ENCODE measurements at regions not wholly inside any gene's neighbourhood (a gene's known extent, or its start where the extent isn't known, plus 50 kb on each side); places are given as distances from the start of the nearest gene placed in this dataset.

DNA sequence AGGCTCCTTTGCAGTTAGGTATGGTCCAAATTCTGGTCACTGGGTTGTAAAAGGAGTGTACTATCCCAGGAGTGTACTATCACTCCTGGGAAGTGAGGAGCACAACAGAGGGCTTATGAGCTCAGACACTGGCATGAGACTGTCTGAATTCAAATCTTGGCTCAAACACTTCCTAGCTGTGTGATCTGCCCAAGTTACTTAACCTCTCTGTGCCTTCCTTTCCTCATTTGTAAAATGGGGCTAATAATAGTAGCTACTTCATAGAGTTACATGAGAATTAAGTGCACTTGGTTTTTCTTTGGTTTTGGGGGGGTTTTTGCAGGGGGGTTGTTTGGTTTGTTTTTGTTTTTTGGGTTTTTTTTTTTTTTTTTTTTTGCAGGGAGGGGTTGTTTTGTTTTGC is 152.0 kb downstream of the BCOR start:
- Histone ChIP-seq H3K36me3 (no peaks in the 10 kb centered on the region), H3K27me3 (no peaks in the 10 kb centered on the region), H3K4me3 (no peak overlapping the region), H3K27ac (no peak overlapping the region), H3K4me1 (no peaks in the 10 kb centered on the region), H3K9me3 (peaks cover 0 to 9% of the 10 kb centered on the region in 2 donors)
- no peak for DNase-seq (ENCODE audit: low spot score)
- TF ChIP-seq, protein P1, sequence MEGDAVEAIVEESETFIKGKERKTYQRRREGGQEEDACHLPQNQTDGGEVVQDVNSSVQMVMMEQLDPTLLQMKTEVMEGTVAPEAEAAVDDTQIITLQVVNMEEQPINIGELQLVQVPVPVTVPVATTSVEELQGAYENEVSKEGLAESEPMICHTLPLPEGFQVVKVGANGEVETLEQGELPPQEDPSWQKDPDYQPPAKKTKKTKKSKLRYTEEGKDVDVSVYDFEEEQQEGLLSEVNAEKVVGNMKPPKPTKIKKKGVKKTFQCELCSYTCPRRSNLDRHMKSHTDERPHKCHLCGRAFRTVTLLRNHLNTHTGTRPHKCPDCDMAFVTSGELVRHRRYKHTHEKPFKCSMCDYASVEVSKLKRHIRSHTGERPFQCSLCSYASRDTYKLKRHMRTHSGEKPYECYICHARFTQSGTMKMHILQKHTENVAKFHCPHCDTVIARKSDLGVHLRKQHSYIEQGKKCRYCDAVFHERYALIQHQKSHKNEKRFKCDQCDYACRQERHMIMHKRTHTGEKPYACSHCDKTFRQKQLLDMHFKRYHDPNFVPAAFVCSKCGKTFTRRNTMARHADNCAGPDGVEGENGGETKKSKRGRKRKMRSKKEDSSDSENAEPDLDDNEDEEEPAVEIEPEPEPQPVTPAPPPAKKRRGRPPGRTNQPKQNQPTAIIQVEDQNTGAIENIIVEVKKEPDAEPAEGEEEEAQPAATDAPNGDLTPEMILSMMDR (IDR thresholded peaks at IDR 0.05): no peak

DNA sequence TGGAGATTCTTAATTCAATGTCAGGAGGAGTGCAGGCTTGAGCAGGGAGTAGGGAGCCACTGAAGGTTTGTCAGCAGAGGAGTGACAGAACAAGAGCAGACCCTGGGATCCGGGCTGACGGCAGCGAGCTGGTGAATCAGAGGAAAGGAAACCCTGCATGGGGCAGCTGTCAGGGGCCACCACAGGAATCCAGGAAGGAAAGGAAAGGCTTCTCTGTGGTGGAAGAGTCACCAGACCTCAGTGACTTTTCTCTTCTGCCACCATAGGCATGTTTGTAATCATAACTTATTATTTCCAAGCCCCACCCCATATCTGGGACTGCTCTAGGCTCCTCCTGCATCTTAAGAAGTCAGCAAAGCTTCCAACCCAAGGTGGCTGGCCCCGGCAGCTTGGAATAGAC is 150.9 kb downstream of the BCOR start:
- no peaks in the 10 kb centered on the region for H3K4me1 ChIP-seq
- DNase-seq (ENCODE audit: low spot score): no peak
- no peaks in the 10 kb centered on the region for H3K36me3 ChIP-seq
- H3K4me3 ChIP-seq: no peak overlapping the region
- TF ChIP-seq, protein P1 (IDR thresholded peaks at IDR 0.05): no peak
- no peak overlapping the region for H3K27ac ChIP-seq
- H3K27me3 ChIP-seq: no peaks in the 10 kb centered on the region
- peaks cover 0 to 11% of the 10 kb centered on the region in 2 donors for H3K9me3 ChIP-seq

DNA sequence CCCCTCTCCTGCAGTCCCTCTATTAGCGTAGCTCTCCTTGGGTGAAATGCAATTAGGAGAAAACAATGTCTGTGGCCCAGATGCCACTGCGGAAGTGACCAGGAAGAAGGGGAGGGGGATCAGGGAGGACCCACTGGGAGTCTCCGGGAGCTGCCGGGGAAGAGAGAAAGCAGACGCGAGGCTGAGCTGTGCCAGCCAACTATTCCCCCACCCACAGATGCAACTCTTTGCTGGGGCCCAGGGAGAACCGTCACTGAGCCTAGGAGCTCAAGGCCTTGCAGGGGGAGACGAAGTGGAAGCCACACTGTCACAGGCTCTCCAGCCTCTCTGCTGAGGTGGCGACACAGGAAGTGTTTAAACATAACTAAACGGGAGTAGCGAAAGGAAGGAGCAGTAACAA is 149.2 kb downstream of the BCOR start:
- TF ChIP-seq, protein P1 (IDR thresholded peaks at IDR 0.05): no peak
- Histone ChIP-seq H3K27me3 (no peaks in the 10 kb centered on the region), H3K27ac (no peak overlapping the region), H3K36me3 (no peaks in the 10 kb centered on the region), H3K9me3 (peaks cover 0 to 7% of the 10 kb centered on the region in 2 donors), H3K4me3 (no peak overlapping the region), H3K4me1 (no peaks in the 10 kb centered on the region)
- DNase-seq (ENCODE audit: low spot score): no peak

DNA sequence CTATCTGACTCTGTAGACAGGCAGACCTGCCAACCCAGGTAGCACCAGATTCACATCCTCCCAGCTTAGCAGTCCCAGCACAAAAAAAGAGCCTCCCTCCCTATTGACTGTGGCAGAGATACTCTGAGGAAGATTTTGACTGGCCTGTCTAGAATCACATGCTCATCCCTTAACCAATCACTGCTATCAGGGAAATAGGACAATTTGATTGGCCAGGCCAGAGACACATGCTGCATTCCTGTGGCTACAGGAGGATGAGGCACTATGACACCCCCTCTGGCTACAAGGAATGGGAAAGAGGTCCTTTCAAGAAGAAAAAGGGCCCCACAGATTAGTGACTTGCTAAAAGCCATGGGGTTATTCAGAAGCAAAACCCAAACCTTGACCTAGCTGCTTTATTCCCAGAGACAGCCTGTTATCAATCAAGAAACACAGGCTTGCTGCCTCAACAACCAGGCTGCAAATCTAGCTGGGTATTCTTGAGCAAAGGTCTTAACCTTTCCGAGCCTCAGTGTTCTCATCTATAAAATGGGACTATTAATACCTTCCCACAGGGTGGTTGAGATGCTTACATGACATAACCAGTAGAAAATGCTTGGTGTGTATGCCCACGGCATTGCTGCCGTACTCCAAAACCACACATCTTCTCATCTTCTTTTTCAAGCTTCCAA is 147.6 kb downstream of the BCOR start:
- Histone ChIP-seq H3K36me3 (no peaks in the 10 kb centered on the region), H3K4me3 (no peak overlapping the region), H3K9me3 (peaks cover 0 to 6% of the 10 kb centered on the region in 2 donors), H3K27ac (no peak overlapping the region), H3K27me3 (no peaks in the 10 kb centered on the region), H3K4me1 (no peaks in the 10 kb centered on the region)
- DNase-seq (ENCODE audit: low spot score): no peak
- TF ChIP-seq, protein P1 (IDR thresholded peaks at IDR 0.05): no peak

DNA sequence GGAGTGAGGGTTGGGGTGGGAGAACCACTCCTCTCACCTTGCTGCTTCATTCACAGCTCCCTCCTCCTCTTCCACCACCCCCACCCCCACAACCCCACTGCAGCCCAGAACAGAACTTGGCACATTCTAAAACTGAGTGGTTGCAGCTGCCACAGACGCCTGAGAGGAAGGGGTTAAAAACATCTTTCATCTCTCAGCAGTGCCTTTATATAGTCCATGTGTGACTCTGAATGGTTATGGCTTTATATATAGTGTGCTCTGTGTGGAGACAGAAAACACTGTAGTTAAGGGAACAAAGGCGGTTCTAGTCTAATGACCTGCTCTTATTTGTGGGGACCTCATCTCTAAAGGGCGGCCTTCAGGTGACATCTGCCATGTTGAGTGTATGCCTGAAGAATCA is 144.8 kb downstream of the BCOR start:
- H3K27ac ChIP-seq: no peak overlapping the region
- H3K27me3 ChIP-seq: no peaks in the 10 kb centered on the region
- peaks cover 0 to 6% of the 10 kb centered on the region in 2 donors for H3K9me3 ChIP-seq
- no peak overlapping the region for H3K4me3 ChIP-seq
- no peak for DNase-seq (ENCODE audit: low spot score)
- H3K4me1 ChIP-seq: no peaks in the 10 kb centered on the region
- H3K36me3 ChIP-seq: no peaks in the 10 kb centered on the region
- TF ChIP-seq, protein P1 (IDR thresholded peaks at IDR 0.05): no peak

DNA sequence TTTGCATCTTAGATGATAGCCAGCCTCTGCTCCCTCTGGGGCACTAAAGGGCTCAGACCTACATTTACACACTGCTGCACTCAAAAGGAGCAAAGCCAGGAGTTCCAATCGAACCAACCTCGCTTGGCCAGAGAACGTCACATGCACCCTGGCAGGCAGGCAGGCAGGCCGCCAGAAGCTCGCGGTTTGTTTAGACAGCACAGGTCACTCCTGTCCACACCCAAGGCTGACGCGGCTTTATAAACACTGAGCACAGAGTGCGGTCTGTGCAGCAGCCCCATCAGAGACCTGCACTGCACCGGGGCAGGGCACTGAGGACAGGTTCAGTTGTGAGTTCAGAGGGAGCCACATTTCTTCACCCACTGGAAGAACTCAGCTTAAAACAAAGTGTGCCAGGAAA is 143.9 kb downstream of the BCOR start:
- Histone ChIP-seq H3K27ac (no peak overlapping the region), H3K27me3 (no peaks in the 10 kb centered on the region), H3K4me3 (no peak overlapping the region), H3K4me1 (no peaks in the 10 kb centered on the region), H3K9me3 (peaks cover 0 to 6% of the 10 kb centered on the region in 2 donors), H3K36me3 (no peaks in the 10 kb centered on the region)
- no peak for DNase-seq (ENCODE audit: low spot score)
- TF ChIP-seq, protein P1 (IDR thresholded peaks at IDR 0.05): no peak

Measured in right atrium auricular region (tissue), 2 donors.